Ascending aorta (tissue), 2 donors: ENCODE measurements at regions not wholly inside any gene's neighbourhood (a gene's known extent, or its start where the extent isn't known, plus 50 kb on each side); places are given as distances from the start of the nearest gene placed in this dataset.
A peak's percentile ranks its signal among the peaks of the same experiment; 100 is the strongest.

Experiments used
- DNase-seq, 2 donors: peaks; one replicate each; pipeline ENCODE4 v3.0.0-alpha.2; 2019; ENCODE audit warnings: low spot score in 2 of 2
- H3K27ac ChIP-seq, 2 donors: fragments of 200-600 bp; sonication (generic); one replicate each; pipeline ENCODE4 v1.5.1; 2016 to 2017; ENCODE audit warnings: mild to moderate bottlenecking in 1 of 2
- H3K27me3 ChIP-seq: fragments of 200-600 bp; sonication (generic); one replicate; pipeline ENCODE4 v1.5.1; 2017
- H3K36me3 ChIP-seq, 2 donors: fragments of 200-600 bp; sonication (generic); one replicate each; pipeline ENCODE4 v1.5.1; 2016
- H3K4me1 ChIP-seq, 2 donors: fragments of 200-600 bp; sonication (generic); one replicate each; pipeline ENCODE4 v1.5.1; 2016 to 2017; ENCODE audit warnings: mild to moderate bottlenecking in 1 of 2
- H3K4me3 ChIP-seq, 2 donors: fragments of 200-600 bp; sonication (generic); one replicate each; pipeline ENCODE4 v1.5.1; 2016 to 2017; ENCODE audit warnings: mild to moderate bottlenecking in 1 of 2
- H3K9me3 ChIP-seq, 2 donors: fragments of 200-600 bp; sonication (generic); one replicate each; pipeline ENCODE4 v1.5.1; 2016
- CTCF ChIP-seq, 3 experiments: fragments of 200-600 bp in 2 of 3; fragments of 450-650 bp in 1 of 3; sonication (generic) in 2 of 3; IDR thresholded peaks; one replicate each; pipeline ENCODE4 v1.5.1; 2016 to 2019; ENCODE audit warnings: antibody characterized with exemption in 3 of 3, mild to moderate bottlenecking in 1 of 3, moderate library complexity in 1 of 3
- intact Hi-C: fragments of 100-400 bp; cut with DNase I; formaldehyde crosslinking; loops from one replicate; pipeline ENCODE4 v1.15.1; 2023

GRCh38 chr2:234136461-234136860, 86.0 kb downstream of the SPP2 start:
- no peak for TF ChIP-seq CTCF (IDR thresholded peaks at IDR 0.05)
- no peaks in the 10 kb centered on the region for H3K27me3 ChIP-seq
- no peak overlapping the region for H3K4me3 ChIP-seq
- H3K4me1 ChIP-seq, result no peaks in the 10 kb centered on the region
- no peaks in the 10 kb centered on the region for H3K9me3 ChIP-seq
- no peak for DNase-seq
- no peak overlapping the region for H3K27ac ChIP-seq
- intact Hi-C loops, result no loop called here
- H3K36me3 ChIP-seq, result no peaks in the 10 kb centered on the region

DNA sequence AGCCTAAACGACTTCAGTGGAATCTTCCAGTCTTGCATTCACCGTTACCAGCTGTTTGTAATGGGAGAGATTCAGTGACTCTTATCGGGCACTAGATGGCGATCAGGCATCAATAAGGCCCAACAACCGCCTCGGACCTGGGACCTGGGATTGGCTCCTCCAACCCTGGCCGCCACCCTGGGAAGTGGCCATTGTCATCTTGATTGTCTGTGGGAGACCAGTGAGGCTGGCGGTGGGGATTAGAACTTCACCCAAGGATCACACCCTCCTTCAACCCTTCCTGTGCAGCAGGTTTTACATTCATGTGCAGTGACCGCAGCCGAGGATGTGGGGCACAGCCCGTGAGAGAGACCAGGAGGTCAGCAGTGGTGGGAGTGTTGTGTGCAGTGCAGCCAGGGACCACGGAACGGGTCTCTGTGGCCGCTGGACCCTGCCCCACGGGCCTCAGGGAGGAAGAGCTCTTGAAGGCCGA, 85.3 kb downstream of the SPP2 start:
- Histone ChIP-seq H3K27ac (no peak overlapping the region), H3K36me3 (no peaks in the 10 kb centered on the region), H3K4me3 (no peak overlapping the region), H3K27me3 (no peaks in the 10 kb centered on the region), H3K9me3 (no peaks in the 10 kb centered on the region), H3K4me1 (no peaks in the 10 kb centered on the region)
- TF ChIP-seq CTCF (IDR thresholded peaks at IDR 0.05), result peak in 2 of 3 experiments; percentile 33 to 52
- intact Hi-C loops, result loop anchor here (2.0 kb wide), 1 partner anchor 365 kb away; no protein-coding TSS in a partner anchor
- DNase-seq, result peak in 1 of 2 donors; percentile 66

DNA sequence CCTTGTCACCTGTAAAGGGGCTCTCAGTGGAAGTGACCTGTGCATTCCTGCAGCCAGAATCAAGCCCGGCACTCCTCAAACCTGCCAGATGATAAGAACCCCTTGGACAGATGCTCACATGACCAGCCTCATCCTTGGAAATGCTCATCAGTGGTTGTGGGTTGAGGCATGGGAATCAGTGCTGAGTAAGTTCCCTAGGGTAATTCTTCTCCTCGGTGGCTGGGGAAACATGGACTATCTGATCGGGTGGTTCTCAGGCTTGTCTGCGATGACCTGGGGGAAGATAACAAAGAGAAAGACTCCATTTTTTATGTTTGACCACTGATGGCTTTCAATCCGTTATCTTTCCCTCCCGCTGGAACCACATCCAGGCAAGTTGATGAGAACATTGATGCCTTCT, 84.0 kb downstream of the SPP2 start:
- no peaks in the 10 kb centered on the region for H3K36me3 ChIP-seq
- no peaks in the 10 kb centered on the region for H3K4me1 ChIP-seq
- DNase-seq, result no peak
- H3K27me3 ChIP-seq, result no peaks in the 10 kb centered on the region
- no peak overlapping the region for H3K27ac ChIP-seq
- intact Hi-C loops, result loop anchor here (2.0 kb wide), 1 partner anchor 366 kb away; no protein-coding TSS in a partner anchor
- no peak for TF ChIP-seq CTCF (IDR thresholded peaks at IDR 0.05)
- H3K9me3 ChIP-seq, result no peaks in the 10 kb centered on the region
- no peak overlapping the region for H3K4me3 ChIP-seq

DNA sequence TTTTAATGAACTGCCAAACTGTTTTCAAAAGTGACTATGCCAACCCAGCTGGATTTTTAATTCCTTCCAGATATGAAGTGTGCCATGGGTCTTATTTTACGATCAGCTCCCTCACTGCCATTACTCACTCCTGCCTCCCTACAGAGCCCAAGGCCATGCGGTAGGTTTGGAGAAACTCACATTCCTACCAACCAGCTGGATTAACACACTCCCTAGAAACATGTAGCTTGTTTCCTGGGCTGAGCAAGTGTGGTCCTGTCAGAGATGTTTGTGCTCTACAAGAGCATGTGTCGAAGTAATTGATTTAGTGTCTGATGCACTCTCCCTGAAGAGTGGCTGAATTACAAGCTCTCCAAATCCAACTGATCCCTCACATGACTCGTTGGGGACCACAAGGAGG, 82.5 kb downstream of the SPP2 start:
- TF ChIP-seq CTCF (IDR thresholded peaks at IDR 0.05), result no peak
- intact Hi-C loops, result no loop called here
- DNase-seq, result no peak
- no peaks in the 10 kb centered on the region for H3K4me1 ChIP-seq
- no peaks in the 10 kb centered on the region for H3K9me3 ChIP-seq
- no peak overlapping the region for H3K4me3 ChIP-seq
- H3K36me3 ChIP-seq, result no peaks in the 10 kb centered on the region
- H3K27me3 ChIP-seq, result no peaks in the 10 kb centered on the region
- H3K27ac ChIP-seq, result no peak overlapping the region

DNA sequence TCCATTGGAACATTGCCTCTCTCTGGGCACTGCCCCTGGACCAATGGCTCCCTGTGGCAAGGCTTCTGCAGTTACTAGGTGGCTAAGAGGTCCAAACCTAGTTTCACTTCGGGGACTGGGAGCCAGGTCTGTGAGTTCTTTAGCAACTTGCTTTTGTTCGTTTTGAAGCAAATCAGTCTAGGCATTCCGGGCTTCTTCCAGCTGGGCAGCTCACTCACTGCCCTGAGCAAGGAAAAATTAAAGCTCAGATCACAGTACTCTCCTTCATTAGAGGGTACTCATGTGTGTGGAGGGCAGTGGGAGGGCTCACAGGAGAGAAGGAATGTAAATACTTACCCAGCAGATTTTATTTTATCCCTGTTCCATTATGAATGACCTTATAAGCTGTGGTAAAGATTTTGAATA, 80.3 kb downstream of the SPP2 start:
- Histone ChIP-seq H3K27me3 (no peaks in the 10 kb centered on the region), H3K4me1 (no peaks in the 10 kb centered on the region), H3K4me3 (no peak overlapping the region), H3K27ac (no peak overlapping the region), H3K9me3 (no peaks in the 10 kb centered on the region), H3K36me3 (no peaks in the 10 kb centered on the region)
- DNase-seq, result no peak
- no peak for TF ChIP-seq CTCF (IDR thresholded peaks at IDR 0.05)
- intact Hi-C loops, result no loop called here

- Histone ChIP-seq H3K4me3 (no peak overlapping the region), H3K27me3 (no peaks in the 10 kb centered on the region), H3K36me3 (no peaks in the 10 kb centered on the region), H3K9me3 (no peaks in the 10 kb centered on the region), H3K4me1 (no peaks in the 10 kb centered on the region), H3K27ac (no peak overlapping the region)
- DNase-seq, result no peak
- intact Hi-C loops, result no loop called here
- no peak for TF ChIP-seq CTCF (IDR thresholded peaks at IDR 0.05)
Observed at GRCh38 chr2:234128606-234129005, 78.1 kb downstream of the SPP2 start.
